ENCODE measurements at regions not wholly inside any gene's neighbourhood (a gene's known extent, or its start where the extent isn't known, plus 50 kb on each side); places are given as distances from the start of the nearest gene placed in this dataset.

DNA sequence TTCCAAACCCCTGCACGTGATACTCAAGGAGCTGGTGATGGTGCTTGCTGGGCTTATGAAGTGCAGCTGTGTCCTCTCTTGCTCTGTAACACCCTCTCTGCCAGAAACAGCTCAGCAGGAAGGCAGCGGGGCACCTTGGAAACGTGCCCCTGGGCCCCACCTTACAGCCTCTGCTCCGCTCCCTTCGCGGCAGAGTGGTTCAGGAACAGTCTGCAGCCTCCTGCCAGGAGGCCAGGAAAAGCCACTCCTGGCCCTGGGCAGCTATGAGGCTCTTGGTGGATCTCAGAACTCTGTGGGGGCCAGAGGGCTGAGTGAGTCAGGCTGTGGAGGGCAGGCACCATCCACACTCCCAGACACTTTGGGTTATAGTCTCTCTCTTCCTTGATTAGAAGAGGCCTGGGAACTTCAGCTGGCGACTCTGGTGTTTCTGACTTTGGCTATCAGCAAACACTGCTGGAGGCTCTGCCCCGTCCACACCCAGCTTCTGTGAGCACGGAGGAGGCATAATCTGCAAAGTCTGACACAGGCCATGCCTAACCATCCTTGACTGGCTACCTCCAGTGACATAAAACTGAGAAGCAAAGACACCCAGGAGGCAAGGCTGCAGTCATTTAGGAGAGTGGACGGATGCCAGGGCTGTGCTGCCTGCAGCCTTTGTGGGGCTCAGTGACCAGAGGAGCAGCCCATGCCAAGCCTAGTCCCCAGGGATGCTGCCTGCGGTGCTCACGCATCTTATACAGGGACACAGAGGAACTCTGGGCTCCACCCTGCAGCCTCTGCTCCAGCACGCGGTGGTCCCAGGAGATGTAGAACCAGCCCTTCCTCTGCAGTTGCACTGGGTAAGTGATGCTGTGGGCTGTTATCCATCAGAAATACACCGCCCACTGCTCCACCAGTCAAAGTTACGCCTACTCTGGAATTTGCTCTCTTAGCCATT lies 65.3 kb downstream of the METRNL start:
- Histone ChIP-seq H3K4me3 (no peak overlapping the region), H3K4me1 (peaks cover 25% of the 10 kb centered on the region), H3K9me3 (0 out of 2 replicates have a peak, but pooled peaks cover 5% of the 10 kb centered on the region), H3K9ac (peak overlapping the region; percentile 10; the same call in 1 of the 2 replicates), H4K20me1 (no peaks in the 10 kb centered on the region), H3K4me2 (peak overlapping the region; percentile 72), H3K27me3 (no peaks in the 10 kb centered on the region), H3K27ac (no peak overlapping the region), H3K36me3 (no peaks in the 10 kb centered on the region)
- TF ChIP-seq Cebpa-rat (IDR thresholded peaks at IDR 0.05), result no peak

DNA sequence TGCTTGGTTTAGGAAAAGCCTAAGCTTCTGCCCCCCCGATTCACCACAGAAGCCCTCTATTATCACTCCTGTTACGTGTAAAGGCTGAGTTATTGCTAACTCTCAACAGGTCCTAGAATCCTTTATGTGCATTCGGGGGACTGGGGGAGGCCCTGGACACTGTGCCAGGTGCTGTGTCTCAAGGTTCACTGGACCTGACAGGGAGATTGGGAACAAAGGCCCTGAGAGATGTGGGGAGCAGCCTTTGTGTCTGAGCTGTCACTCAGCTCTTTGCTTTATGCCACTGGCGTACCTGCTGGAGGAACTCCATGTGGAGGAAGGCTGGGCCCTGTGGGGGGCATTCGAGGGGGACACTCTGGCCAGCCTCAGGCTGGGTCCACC lies 65.9 kb downstream of the METRNL start:
- Histone ChIP-seq H3K4me1 (peaks cover 25% of the 10 kb centered on the region), H3K36me3 (no peaks in the 10 kb centered on the region), H3K4me2 (peak overlapping the region; percentile 72), H3K27ac (no peak overlapping the region), H3K9me3 (0 out of 2 replicates have a peak, but pooled peaks cover 5% of the 10 kb centered on the region), H4K20me1 (no peaks in the 10 kb centered on the region), H3K4me3 (no peak overlapping the region), H3K27me3 (no peaks in the 10 kb centered on the region), H3K9ac (no peak overlapping the region)
- no peak for TF ChIP-seq Cebpa-rat (IDR thresholded peaks at IDR 0.05)

DNA sequence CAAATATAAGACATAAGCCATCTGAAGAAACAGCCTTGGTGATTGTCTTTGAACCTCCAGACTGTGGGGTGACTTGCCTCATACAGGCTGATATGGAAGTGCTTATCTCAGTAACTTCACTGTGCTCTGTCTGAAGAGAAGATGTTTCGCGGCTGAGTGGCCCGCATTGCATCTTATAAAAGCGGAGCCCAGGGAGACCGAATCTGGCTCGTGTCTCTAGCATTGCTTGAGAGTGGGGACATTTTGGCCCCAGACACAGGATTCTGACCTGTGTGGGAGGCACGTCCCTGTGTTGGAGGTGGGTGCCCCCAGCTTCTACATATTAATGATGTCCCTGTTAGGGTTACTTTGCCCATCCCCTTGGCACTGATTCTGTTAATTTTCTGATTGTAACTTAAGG lies 66.4 kb downstream of the METRNL start:
- Histone ChIP-seq H3K9ac (no peak overlapping the region), H3K27me3 (no peaks in the 10 kb centered on the region)
- TF ChIP-seq Cebpa-rat (IDR thresholded peaks at IDR 0.05), result no peak

DNA sequence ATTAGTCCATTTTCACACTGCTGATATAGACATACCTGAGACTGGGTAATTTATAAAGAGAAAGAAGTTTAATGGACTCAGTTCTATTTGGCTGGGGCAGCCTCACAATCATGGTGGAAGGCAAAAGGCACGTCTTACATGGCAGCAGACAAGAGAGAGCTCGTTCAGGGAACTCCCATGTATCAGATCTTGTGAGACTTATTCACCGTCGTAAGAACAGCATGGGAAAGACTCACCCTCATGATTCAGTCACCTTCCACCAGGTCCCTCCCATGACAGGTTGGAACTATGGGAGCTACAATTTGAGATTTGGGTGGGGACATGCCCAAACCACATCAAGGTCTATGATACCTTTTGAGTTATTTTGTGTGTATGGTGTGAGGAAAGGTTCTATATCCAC lies 66.9 kb downstream of the METRNL start:
- H3K9me3 ChIP-seq, result 0 out of 2 replicates have a peak, but pooled peaks cover 5% of the 10 kb centered on the region
- peaks cover 25% of the 10 kb centered on the region for H3K4me1 ChIP-seq
- H3K4me2 ChIP-seq, result no peak overlapping the region
- no peaks in the 10 kb centered on the region for H3K36me3 ChIP-seq
- H3K4me3 ChIP-seq, result no peak overlapping the region
- H3K9ac ChIP-seq, result no peak overlapping the region
- H3K27me3 ChIP-seq, result no peaks in the 10 kb centered on the region
- no peaks in the 10 kb centered on the region for H4K20me1 ChIP-seq
- no peak for TF ChIP-seq Cebpa-rat (IDR thresholded peaks at IDR 0.05)
- H3K27ac ChIP-seq, result no peak overlapping the region

More for the DNA sequence above, 66.4 kb downstream of the METRNL start:
- Histone ChIP-seq H3K36me3 (no peaks in the 10 kb centered on the region), H4K20me1 (no peaks in the 10 kb centered on the region), H3K9me3 (0 out of 2 replicates have a peak, but pooled peaks cover 5% of the 10 kb centered on the region), H3K4me2 (peak overlapping the region; percentile 72), H3K27ac (no peak overlapping the region), H3K4me3 (no peak overlapping the region), H3K4me1 (peaks cover 25% of the 10 kb centered on the region)

DNA sequence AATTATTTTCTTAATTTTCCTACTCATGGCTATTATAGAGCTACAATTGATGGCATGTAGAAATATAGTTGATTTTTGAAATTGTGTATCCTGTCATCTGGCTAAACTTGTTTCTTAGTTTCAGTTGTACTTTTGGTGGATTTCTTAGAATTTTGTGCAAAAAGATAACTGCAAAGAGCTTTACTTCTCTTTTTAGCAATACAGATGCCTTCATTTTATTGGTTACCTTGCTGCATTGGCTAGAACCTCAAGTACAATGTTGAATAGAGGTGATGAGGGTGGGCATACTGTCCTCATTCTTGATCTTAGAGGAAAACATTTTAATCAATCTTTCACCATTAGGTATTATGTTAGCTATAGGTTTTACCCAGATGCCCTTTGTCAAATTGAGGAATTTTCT lies 67.9 kb downstream of the METRNL start:
- peaks cover 25% of the 10 kb centered on the region for H3K4me1 ChIP-seq
- H4K20me1 ChIP-seq, result no peaks in the 10 kb centered on the region
- H3K9me3 ChIP-seq, result 0 out of 2 replicates have a peak, but pooled peaks cover 5% of the 10 kb centered on the region
- no peaks in the 10 kb centered on the region for H3K27me3 ChIP-seq
- H3K36me3 ChIP-seq, result no peaks in the 10 kb centered on the region
- H3K9ac ChIP-seq, result no peak overlapping the region
- no peak overlapping the region for H3K27ac ChIP-seq
- TF ChIP-seq Cebpa-rat (IDR thresholded peaks at IDR 0.05), result no peak
- H3K4me2 ChIP-seq, result no peak overlapping the region
- no peak overlapping the region for H3K4me3 ChIP-seq

DNA sequence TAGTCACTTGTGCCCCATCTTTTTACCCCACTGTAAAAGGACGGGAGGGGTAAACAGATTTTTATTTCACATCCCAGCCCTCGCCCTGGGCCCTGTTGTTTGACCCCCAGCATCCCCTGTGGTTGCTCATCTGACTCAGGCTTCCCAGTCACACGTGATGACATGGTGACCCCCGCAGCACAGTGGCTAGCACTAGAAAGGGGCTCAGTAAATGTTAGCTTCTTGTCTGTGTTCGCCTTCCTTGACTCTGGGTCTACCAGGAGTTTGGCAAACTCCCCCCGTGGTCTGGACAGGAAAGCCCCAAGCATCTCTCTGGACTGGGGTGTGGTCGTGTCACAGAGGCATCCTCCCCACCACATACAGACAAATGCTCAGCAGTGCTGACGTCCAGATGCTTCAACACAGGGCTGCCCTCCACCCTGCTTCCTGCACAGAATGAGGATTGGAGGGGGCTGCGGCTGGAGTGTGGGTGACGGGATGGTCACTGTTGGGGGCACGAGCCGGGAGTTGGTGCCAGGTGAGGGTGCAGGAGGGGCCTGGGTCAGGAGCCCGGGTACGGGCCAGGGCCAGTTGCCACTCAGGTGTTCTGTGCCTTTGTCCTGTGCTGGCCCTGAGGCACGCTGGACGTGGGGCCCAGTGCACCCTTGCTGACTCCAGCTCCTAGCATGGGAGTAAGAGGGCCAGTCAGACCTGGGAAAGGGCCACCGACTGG lies 69.1 kb downstream of the METRNL start:
- Histone ChIP-seq H3K4me3 (no peak overlapping the region), H3K4me2 (no peak overlapping the region), H4K20me1 (no peaks in the 10 kb centered on the region), H3K27ac (no peak overlapping the region), H3K9ac (no peak overlapping the region), H3K27me3 (peaks cover 4% of the 10 kb centered on the region; the same call in 1 of the 2 replicates), H3K4me1 (peaks cover 34% of the 10 kb centered on the region), H3K9me3 (no peaks in the 10 kb centered on the region), H3K36me3 (no peaks in the 10 kb centered on the region)
- TF ChIP-seq Cebpa-rat (IDR thresholded peaks at IDR 0.05), result no peak

DNA sequence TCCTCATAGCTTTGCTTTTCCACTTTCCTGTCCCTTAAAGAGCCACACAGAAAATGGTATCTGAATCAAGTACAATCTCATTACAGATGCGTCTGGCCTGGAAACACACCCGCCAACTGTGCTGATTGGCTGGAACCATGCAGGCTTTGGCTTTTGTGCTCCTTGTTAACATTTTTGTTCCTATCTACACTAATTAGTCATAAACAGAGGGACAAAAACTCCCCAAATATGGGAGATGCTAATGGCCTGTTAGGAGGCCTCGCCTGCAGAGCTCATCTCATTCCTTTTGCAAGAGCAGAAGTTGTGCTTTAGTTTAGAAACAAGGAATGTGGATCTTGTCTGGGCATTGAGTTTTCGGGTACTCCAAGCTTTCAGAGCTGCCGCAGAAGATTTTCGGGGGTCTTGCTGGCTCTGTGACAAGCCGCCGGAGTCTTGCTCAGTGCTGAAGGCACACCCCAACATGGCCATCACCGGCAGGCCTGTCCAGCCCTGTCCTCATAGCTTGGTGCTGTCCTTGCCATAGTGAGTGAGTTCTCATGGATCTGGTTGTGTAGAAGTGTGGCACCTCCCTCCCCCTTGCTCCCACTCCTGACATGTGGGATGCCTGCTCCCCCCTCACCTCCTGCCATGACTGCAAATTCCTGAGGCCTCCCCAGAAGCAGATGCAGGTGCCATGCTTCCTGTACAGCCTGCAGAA lies 69.8 kb downstream of the METRNL start:
- Histone ChIP-seq H3K27me3 (peaks cover 11% of the 10 kb centered on the region), H3K27ac (no peak overlapping the region), H3K4me2 (no peak overlapping the region), H3K4me3 (no peak overlapping the region), H3K9me3 (no peaks in the 10 kb centered on the region), H3K9ac (no peak overlapping the region), H3K36me3 (no peaks in the 10 kb centered on the region), H3K4me1 (peaks cover 36% of the 10 kb centered on the region), H4K20me1 (no peaks in the 10 kb centered on the region)
- TF ChIP-seq Cebpa-rat (IDR thresholded peaks at IDR 0.05), result no peak

DNA sequence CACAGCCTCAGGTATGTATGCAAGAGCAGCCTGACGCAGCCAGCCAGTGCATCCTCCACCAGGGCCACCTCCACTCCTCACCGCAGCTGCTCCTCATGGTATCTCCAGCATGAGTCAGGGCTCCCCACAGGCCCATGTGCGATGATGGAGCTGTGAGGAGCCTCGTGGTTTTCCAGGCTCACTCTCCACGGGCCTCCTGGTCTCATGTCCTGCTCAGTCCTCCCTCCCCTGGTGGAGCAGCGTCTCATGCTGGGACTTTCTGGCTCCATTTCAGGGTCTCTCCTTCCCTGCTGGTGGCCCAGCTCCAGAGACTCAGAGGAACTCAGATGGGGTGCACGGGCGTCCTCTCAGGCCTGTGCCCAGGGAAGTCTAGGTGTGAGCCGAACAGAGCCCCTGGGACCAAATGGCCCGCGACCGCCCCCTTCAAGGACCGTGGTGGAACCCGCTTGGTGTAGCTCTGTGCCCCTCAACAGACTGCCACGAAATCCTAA lies 70.4 kb downstream of the METRNL start:
- Histone ChIP-seq H3K4me2 (no peak overlapping the region), H3K27me3 (peaks cover 12% of the 10 kb centered on the region), H3K4me1 (peaks cover 36% of the 10 kb centered on the region), H3K36me3 (no peaks in the 10 kb centered on the region), H4K20me1 (no peaks in the 10 kb centered on the region), H3K9me3 (no peaks in the 10 kb centered on the region), H3K27ac (no peak overlapping the region), H3K9ac (no peak overlapping the region), H3K4me3 (no peak overlapping the region)
- TF ChIP-seq Cebpa-rat (IDR thresholded peaks at IDR 0.05), result no peak

DNA sequence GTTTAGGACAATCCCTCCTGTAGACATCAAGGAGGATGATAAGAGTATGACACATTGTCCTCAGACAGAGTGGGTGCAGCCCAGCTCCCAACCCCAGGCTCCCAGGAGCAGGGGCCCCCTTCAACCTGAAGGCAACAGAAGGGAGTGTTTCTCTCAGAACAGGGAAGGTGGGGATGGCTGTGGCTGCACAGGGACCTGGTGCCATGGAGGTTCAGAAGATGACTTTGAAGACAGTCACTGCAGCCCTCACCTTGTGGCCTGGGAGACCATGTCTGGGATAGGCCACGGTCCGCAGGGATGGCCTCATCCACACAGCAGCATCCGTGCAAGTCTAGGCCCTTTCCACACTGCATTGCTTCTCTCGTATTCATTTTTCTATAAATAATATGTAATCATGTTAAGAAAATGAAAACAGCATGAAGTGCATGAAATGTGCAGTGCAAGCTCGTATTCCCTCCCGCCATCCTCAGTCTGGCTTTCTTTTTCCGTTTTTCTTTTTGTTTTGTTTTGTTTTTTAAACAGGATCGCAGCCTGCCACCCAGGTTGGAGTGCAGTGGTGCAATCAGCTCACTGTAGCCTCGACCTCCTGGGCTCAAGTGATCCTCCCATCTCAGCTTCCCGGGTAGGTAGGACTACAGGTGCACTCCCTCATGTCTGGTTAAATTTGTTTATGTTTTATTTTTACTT lies 71.1 kb downstream of the METRNL start:
- H3K4me1 ChIP-seq, result peaks cover 36% of the 10 kb centered on the region
- TF ChIP-seq Cebpa-rat (IDR thresholded peaks at IDR 0.05), result no peak
- H3K9me3 ChIP-seq, result no peaks in the 10 kb centered on the region
- H3K4me2 ChIP-seq, result no peak overlapping the region
- H3K9ac ChIP-seq, result no peak overlapping the region
- H4K20me1 ChIP-seq, result no peaks in the 10 kb centered on the region
- no peaks in the 10 kb centered on the region for H3K36me3 ChIP-seq
- no peak overlapping the region for H3K27ac ChIP-seq
- H3K27me3 ChIP-seq, result peaks cover 12% of the 10 kb centered on the region
- no peak overlapping the region for H3K4me3 ChIP-seq
